Stimulated activated CD4-positive, alpha-beta T cell treated with anti-CD3 and anti-CD28 coated beads, Interleukin-1b, Interleukin-23, amount 100 ng/mL, for 48 hours (primary cell): ENCODE measurements at regions not wholly inside any gene's neighbourhood (a gene's known extent, or its start where the extent isn't known, plus 50 kb on each side); places are given as distances from the start of the nearest gene placed in this dataset.

Source experiments
- DNase-seq: peaks from one replicate; pipeline ENCODE4 v3.0.0-alpha.2; 2020

DNA sequence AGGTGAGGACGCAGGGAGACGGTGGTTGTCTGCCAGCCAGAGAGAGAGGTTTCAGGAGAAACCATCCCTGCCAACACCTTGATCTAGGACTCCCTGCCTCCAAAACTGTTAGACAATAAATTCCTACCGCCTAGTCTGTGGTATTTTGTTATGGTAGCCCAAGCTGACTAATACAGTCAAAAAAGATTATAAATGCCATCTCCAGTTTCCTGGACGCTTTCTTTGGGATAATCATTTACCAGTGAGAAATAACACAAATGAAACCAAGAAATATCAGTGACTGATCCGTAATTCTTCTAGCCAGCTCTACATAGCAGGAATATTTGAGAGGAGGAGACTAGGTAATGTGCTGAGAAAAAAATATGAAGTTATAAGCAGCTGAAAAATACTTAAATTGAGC, 707.8 kb upstream of the LMCD1 start:
- no peak for DNase-seq

DNA sequence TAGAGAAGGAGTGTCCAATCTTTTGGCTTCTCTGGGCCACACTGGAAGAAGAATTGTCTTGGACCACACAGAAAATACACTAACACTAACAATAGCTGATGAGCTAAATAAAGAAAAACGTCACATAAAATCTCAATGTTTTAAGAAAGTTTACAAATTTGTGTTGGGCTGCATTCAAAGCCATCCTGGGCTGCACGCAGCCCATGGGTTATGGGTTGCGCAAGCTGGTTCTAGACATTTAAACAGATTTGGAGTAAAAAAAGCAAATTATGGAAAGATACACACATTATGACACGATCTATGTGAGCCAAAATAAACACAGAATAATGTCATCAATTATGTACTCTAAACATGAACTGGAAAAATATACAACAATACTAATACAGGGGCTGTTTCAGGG, 703.3 kb upstream of the LMCD1 start:
- no peak for DNase-seq

DNA sequence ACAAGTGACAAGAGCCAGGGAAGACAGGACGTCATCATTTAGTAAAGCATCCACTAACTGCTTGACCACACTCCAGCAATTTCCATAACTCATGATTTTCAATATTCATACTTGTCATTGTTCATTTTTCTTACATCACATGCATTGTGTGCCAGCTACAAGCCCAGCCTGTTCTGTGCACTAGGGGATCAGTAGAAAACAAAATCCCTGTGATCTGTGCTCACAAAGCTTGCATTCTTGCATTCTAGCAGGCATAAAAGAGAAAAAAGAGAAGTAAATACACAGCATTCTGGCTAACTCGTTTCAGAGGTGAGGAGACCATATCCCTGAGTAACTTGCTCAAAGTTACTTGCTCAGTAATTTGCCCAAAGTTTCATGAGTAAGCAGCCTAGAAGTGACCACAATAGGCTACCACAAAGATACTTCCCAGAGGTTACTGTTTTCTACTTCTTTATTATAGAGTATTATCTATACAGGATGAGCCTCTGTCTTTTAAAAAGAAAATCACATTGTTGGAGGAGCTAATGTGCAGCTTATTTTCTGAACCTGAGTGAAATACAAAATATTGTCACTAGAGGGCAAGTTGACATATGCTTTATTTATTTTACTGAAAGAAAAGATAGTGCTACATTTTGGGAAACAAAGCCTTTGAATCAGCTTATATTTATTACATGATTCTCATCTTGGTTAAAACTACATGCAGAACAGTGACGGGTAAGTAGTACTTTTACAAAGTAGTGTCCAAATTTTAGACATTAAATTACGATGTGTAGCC, 701.4 kb upstream of the LMCD1 start:
- no peak for DNase-seq

DNA sequence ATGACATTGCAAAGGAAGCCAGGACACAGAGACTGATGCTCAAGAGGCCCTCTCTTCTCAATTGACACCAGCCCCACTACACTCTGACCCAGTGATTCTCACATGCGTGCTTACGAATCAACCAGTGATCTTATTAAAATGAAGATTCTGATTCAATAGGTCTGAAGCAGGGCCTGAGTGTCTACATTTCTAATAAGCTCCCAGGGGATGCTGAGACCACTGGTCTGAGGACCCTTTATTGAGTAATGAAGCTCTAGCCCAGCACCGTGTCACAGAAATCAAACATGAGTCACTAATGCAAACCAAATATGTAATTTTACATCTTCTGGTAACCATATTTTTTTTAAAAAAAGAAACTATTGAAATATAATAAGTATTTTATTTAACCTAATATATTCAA, 689.1 kb upstream of the LMCD1 start:
- DNase-seq = no peak

DNA sequence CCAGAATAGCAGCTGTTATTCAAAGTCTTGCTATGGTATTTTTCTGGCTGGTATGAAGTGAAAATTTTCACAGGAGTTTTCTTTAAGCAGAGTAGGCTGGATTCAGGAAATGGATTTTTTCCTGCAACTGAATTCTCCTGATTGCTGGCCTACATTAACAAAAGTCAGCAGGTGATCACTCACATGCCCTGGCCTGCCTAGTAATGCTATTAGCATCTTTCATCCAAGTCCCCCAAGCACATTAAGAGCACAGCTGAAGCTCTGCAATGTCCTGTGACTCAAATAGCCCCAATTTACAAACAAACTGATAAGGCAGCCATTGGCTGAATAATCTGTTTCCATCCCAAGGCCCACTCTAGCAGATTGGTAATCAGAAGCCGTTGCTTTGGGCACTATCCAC, 688.3 kb upstream of the LMCD1 start:
- no peak for DNase-seq

DNA sequence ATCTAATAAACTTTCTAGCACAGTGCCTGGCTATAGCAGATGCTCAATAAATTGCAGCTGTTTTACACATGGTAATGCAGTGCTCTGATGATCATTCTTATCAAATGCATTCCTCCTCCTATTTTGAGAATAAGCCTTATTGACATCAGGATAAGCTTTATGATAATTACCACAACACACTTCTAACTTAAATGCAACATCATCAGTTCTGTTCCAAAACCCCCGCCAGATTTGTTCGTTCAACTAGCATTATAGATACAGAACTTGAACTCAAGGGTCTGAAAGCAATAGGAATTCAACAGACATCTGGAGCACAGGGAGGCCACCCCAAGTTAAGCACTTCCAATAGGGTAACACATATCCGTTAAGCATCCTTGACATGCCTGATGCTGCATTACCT, 684.4 kb upstream of the LMCD1 start:
- DNase-seq = no peak

DNA sequence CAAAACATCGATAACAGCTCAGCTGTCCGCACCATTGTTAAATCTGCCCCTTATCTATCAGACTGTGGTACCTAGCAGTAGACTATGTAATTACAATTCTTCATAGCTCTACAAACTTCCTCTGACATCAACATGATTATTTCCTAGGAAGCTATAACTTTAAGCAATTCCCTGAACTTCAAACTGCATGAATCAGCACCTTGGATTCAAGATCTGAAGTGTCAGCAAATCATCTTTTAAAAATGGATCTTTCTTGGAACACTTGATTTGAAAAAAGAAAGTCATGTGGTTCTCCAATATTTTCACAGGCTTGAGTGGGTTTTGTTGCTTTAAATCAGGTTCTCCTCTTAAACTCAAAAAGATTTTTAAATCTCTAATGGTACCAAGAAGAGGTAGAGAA, 680.7 kb upstream of the LMCD1 start:
- DNase-seq = no peak

DNA sequence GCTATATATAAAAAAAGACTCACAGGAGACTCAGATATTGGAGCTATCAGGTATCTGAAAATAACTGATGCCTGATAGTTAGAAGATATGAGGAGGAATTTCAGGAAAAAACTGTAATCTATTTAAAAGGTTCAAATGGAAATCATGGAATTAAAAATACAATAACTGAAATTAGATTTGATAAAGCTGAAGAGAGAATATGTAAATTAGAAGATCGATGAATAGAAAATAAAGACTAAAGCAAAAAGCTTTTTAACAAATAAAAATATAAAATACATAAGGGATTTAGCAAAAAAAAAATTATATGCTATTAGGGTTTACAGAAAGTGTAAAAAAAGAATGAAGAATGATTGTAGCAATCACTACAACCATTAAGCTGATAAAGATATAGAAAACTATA, 679.8 kb upstream of the LMCD1 start:
- DNase-seq = no peak

DNA sequence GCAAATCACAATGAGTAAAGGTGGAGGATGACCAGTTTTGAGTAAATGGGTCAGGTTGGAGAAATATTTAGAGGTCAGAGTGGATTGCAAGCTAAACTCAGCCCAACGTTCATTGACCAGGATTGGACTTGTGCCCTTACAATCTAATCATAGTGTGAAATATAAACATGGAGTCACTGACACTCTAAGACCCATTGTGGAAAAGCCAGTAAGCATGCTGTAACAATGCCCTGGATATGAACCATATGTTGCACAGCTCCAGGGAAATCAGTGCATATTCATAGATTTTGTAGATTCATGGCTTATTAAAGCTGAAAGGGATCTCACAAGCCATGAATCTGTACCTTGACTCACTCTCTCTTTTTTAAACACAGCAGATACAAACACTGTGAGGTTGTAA, 660.2 kb upstream of the LMCD1 start:
- DNase-seq = no peak

DNA sequence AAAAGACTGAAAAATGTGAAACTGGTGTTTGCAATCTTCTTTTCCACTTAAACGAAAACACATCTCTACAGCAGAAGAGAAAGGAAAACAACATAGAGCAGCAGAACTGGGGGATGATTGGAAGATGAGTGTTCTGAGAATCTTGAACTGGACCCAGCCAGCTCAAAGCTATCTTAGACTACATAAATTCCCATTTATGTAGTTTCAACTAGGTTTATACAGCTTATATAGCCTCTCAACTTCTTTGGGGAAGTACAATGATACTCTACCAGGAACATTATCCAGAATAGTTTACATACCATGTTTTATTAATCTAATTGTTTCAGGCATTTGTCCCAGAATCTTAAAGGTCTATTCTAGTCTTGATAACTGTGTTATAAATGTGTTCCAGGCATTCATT, 658.2 kb upstream of the LMCD1 start:
- DNase-seq = no peak

DNA sequence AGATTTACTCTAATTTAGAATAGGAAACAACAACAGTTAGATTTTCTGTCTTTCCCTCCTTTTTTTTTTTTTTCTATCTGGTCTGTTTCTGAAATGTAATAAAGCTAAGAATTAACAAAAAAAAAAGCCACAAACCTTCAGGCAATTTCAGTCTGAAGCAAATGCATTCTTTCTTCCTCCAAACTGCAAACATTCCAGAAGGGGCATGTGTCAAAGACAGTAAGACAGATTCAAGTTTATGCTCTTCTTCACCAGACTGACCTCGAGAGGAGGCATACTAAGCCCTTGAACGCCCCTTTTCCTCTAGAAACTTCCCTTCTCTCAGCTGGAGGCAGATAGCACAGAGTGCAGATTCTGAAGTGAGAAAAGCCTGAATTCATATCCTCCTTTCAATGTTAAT, 654.6 kb upstream of the LMCD1 start:
- no peak for DNase-seq

DNA sequence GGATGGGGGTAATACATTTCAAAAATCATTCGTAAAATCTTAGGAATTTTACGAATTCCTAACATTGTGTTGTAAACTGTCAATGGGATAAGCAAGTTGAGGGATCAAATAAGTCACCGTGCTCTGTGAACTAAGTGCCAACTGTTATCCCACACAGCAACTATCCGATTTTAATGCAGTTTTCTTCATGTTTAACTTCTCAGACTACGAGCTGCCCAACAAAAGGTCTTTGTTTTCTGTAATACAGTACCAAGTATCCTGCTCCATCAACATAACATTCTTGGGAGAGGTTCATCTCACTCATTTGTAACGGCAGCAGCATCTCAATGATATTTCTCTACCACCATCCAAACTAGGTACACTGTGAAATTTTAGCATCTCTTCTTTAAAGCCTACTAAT, 654.1 kb upstream of the LMCD1 start:
- DNase-seq = no peak

DNA sequence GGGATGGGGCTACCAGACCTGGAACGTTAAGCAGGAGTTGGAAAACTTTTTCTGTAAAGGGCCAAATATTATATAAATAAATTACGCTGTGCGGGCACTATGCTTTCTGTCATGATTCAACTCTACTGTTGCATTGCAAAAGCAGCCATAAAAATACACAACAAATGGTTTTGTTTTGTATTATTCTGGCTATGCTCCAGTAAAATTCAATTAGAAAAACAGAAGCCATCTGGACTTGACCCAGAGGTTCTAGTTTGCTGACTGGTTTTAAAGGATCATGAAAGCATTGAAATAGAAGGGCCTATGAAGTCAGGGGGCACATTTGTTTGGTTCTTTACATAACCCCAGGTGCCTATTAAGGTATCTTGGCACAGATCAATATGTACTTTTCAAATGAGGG, 647.4 kb upstream of the LMCD1 start:
- no peak for DNase-seq

DNA sequence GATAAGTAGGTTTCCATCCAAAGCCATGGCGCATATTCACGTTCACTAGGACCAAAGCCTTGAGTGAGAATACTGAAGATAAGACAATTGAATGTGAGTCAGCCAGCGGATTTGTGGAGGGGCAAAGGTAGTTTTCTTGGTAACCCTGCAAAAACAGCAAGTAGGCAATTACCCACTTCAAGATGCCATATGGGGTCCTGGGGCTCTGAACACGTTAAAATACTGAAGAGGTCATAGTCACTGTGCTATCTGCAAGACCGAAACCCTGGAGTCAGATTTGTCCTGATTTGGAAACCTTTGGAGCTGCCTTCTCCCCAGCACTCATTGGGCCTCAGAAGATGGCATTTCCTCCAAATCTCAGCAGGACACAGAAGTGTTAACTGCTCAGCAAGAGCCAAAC, 646.9 kb upstream of the LMCD1 start:
- DNase-seq = no peak

DNA sequence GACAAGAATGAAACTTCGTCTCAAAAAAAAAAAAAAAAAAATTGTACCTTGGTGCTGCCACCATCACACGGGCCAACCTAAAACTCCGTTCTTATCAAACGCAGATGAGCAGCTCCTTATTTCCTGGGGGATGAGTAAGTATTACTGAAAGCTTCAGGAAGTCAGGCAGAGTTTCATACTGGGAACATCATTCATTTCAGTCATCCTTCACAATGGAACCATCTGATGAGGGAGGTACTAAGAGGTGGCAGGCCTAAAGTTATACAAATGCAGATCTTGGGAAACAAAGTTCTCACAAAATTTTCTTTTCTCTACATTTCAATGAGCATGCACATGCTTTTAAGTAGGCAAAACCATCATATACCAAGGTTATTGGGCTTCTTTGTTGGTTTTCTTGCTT, 636.0 kb upstream of the LMCD1 start:
- DNase-seq = no peak

DNA sequence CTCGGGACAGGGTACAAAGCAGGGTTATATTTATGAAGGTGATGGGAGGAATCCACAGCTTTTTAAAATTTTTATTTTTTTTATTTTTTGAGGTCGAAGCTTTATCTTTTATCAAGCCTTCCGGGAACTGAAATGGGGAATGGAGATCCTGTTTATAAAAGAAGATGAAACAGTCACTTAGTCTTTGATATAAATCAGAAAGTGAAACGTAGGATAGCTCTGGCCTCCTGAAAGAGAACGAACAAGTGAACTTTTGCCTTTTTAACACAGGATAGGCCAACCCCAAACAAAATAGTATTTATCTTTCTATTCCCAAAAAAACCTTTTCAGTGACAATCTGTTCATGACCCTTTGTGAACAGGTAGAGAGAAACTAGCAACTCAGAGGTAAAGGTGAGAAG, 634.0 kb upstream of the LMCD1 start:
- no peak for DNase-seq

DNA sequence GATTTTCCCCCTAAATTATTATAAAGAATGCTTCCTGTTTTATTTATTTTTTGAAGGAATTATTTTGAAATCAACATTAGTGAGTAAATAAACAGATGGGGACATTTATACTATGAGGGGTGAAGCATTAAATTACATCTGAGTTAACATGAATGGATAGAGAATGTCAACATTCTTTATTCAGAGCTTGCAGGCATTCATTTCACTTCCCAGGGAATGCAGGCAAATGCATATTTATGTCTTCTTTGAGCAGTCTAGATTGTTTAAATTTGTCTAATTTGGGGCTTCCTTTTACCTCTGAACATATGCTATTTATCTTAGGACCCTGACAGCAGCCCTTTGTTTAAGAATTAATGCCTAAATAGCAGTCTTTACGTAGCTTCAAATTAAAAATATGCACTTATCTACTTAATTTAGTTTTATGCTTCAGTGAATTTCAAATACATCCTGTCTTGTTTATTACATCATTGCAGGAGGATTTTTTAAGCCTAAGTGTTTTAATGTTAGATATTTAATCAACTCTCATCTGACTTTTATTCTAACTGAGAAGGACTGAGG, 630.5 kb upstream of the LMCD1 start:
- no peak for DNase-seq

DNA sequence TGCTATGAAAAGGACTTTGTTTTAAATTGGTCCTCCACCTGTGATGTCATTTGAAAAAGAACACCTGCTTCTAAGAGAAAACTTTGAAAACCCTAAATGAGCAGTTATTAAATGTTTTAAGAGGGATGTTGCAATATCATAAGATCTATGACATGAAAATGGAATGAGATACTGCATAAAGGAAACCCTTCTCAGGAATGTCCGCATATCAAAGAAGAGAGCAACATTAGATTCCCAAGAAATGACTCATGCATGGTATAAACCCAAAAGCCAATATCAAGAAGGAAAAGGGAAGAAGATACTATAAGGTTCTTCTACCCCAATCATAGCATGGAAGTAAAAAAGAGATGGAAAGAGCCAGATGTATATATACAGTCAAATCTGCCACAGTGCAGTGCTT, 627.5 kb upstream of the LMCD1 start:
- DNase-seq = no peak

DNA sequence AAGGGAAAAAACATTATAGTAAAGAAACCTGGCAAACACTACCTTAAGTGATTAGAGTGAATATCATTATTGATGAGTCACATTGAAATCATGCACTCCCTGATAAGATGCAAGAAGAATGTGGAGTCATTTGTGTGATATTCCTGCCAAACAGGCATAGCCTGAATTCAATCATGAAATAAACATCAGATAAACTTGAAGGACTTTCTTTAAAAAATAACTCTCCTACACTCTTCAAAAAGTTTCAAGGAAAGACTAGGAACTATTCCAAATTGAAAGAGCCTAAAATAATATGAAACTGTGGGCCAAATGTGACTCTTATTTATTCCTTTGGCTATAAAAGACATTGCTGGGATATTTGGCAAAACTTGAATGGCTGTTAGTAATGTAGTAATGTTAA, 625.7 kb upstream of the LMCD1 start:
- DNase-seq = no peak

DNA sequence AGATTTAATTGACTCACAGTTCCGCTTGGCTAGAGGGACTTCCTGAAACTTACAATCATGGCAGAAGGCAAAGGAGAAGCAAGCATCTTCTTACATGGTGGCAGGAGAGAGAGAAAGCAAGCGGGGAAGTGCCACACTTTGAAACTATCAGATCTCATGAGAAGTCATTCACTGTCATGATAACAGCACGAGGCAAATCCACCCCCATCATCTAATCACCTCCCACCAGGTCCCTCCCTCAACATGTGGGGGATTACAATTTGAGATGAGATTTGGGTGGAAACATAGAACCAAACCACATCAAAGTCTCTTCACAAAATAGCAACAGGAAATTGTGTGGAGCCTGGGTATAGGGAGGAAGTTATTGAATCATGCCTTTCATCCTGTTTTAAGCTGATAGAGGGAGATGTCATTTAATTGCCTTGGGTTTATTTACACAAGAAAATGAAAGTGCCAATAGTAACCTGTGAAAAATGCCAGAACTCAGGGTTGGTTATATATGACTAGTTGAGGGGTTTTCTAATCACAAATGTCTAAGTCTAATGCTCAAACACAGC, 624.8 kb upstream of the LMCD1 start:
- DNase-seq = peak; percentile 41

DNA sequence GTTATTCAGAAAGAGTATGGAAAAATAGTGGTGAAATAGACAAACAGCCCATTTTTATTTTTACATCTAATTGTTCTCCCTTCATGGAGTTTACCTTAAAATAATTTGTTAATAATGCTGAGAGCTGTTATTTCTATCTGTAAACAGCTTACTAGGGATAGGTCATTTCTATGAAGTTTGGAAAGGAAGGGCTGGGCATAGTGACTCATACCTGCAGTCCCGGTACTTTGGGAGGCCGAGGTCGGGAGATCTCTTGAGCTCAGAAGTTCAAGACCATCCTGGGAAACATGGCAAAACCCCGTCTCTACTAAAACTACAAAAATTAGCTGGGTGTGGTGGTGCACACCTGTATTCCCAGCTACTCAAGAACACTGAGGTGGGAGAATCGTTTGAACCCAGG, 624.3 kb upstream of the LMCD1 start:
- DNase-seq = no peak

DNA sequence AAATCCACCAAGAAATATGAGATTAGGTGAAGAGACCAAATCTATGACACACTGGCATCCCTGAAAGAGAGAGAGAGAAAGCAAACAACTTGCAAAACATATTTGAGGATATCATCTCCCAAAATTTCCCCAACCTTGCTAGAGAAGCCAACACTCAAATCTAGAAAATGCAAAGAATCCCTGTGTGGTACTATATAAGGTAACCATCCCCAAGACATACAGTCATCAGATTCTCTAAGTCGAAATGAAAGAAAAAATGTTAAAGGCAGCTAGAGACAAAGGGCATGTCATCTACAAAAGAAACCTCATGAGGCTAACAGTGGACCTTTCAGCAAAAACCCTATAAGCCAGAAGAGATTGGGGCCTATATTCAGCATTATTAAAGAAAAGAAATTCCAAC, 622.1 kb upstream of the LMCD1 start:
- DNase-seq = no peak

DNA sequence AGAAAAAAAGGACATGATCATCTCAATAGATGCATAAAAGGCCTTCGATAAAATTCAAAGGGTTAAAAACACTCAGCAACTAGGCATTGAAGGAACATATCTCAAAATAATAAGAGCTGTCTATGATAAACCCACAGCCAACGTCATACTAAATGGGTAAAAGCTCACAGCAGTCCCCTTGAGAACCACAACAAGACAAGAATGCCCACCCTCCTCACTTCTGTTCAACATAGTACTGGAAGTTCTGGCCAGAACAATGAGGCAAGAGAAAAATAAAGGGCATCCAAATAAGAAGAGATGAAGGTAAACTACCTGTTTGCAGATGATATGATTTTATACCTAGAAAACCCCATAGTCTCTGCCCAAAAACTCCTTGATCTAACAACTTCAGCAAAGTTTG, 619.7 kb upstream of the LMCD1 start:
- no peak for DNase-seq

DNA sequence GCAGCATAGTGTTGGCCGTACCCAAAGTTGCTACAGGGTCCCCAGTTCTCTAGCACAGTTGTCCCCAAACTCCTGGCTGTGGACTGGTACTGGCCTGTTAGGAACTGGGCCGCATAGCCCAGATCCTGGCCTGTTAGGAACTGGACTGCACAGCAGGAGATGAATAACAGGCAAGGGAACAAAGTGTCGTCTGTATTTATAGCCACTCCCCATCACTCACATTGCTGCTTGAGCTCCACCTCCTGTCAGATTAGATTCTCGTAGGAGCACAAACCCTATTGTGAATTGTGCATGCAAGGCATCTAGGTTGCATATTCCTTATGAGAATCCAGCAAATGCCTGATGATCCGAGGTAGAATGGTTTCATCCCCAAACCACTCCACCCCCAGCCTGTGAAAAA, 604.0 kb upstream of the LMCD1 start:
- no peak for DNase-seq

DNA sequence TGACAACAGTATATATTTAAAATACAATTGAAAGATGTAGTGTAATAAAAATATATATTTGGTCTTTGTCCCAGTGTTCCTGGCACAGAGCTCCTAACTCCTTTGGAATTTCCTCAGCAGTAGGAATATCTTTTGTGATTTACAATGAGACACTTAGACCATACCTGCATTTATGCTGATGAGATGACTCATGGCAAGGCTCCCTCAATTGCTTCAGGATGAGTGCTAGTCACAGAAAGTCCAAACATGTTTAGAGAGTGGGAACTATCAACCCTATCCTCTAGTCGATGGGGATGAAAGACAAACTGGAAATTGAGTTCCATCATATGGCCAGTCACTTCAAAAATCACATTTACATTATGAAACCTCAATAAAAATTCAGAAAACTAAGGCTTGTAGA, 588.3 kb upstream of the LMCD1 start:
- no peak for DNase-seq
